PFSK-1 (cell line): ENCODE measurements at regions not wholly inside any gene's neighbourhood (a gene's known extent, or its start where the extent isn't known, plus 50 kb on each side); places are given as distances from the start of the nearest gene placed in this dataset.

Source experiments
- FOXP2 ChIP-seq: optimal IDR thresholded peaks from 2 replicates; pipeline ENCODE3; 2011; ENCODE audit warnings: borderline replicate concordance, control low read depth, inconsistent platforms; ENCODE audit not compliant: insufficient read depth; ENCODE audit errors: extremely low read length, extremely low read depth
- POLR2AphosphoS5 ChIP-seq: IDR thresholded peaks from 2 replicates; pipeline ENCODE4 v1.6.1; 2012; ENCODE audit warnings: low read depth, mild to moderate bottlenecking, control low read depth, low read length, moderate library complexity
- REST ChIP-seq, 2 experiments: IDR thresholded peaks; 2 replicates each; pipeline versions ENCODE4 v1.6.1 to v1.8.0; 2011 to 2012; ENCODE audit warnings: low read depth in 2 of 2, low read length in 2 of 2, control low read depth in 1 of 2, inconsistent platforms in 1 of 2, mild to moderate bottlenecking in 1 of 2, moderate library complexity in 1 of 2; ENCODE audit not compliant: insufficient read depth in 1 of 2
- SIN3A ChIP-seq: IDR thresholded peaks from 2 replicates; pipeline ENCODE4 v1.6.1; 2012; ENCODE audit warnings: mild to moderate bottlenecking, low read length, moderate library complexity, borderline replicate concordance; ENCODE audit not compliant: insufficient read depth
- TAF1 ChIP-seq: IDR thresholded peaks from 2 replicates; pipeline ENCODE4 v1.6.1; 2012; ENCODE audit warnings: low read length, control low read depth, borderline replicate concordance; ENCODE audit not compliant: insufficient read depth

- TF ChIP-seq REST (IDR thresholded peaks at IDR 0.05; ENCODE audit: insufficient read depth in 1 of 2, low read depth in 2 of 2, low read length in 2 of 2) = no peak
- TF ChIP-seq POLR2AphosphoS5 = no peak
- TF ChIP-seq SIN3A = no peak
- no peak for TF ChIP-seq FOXP2
- TF ChIP-seq TAF1 = no peak
Measured at GRCh38 chr1:31524186-31524901, 52.0 kb upstream of the TINAGL1 start.
